ENCODE measurements at regions not wholly inside any gene's neighbourhood (a gene's known extent, or its start where the extent isn't known, plus 50 kb on each side); places are given as distances from the start of the nearest gene placed in this dataset.

GRCh38 chr12:89269174-89269573, 83.1 kb downstream of the DUSP6 start:
- TF ChIP-seq BHLHE40 (IDR thresholded peaks at IDR 0.05; ENCODE audit: low read depth, low read length) = no peak
- TF ChIP-seq PHF8 (IDR thresholded peaks at IDR 0.05; ENCODE audit: borderline replicate concordance, low read depth) = no peak
- TF ChIP-seq HDAC2 (IDR thresholded peaks at IDR 0.05) = no peak
- TF ChIP-seq RAD21 (conservative IDR thresholded peaks at IDR 0.05 in 1 of 2, IDR thresholded peaks at IDR 0.05 in 1 of 2) = no peak
- TF ChIP-seq, protein P1, sequence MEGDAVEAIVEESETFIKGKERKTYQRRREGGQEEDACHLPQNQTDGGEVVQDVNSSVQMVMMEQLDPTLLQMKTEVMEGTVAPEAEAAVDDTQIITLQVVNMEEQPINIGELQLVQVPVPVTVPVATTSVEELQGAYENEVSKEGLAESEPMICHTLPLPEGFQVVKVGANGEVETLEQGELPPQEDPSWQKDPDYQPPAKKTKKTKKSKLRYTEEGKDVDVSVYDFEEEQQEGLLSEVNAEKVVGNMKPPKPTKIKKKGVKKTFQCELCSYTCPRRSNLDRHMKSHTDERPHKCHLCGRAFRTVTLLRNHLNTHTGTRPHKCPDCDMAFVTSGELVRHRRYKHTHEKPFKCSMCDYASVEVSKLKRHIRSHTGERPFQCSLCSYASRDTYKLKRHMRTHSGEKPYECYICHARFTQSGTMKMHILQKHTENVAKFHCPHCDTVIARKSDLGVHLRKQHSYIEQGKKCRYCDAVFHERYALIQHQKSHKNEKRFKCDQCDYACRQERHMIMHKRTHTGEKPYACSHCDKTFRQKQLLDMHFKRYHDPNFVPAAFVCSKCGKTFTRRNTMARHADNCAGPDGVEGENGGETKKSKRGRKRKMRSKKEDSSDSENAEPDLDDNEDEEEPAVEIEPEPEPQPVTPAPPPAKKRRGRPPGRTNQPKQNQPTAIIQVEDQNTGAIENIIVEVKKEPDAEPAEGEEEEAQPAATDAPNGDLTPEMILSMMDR (IDR thresholded peaks at IDR 0.05) = no peak
- no peak for TF ChIP-seq POLR2A (IDR thresholded peaks at IDR 0.05; ENCODE audit: low read length)
- TF ChIP-seq SMC3 (IDR thresholded peaks at IDR 0.05) = no peak
